DND-41 (cell line): ENCODE measurements at regions not wholly inside any gene's neighbourhood (a gene's known extent, or its start where the extent isn't known, plus 50 kb on each side); places are given as distances from the start of the nearest gene placed in this dataset.

Source experiments
- ATAC-seq: fragments of 200-7000 bp; cut with Tn5 transposase; 3 replicates; pipeline ENCODE4 v1.9.1; 2021; ENCODE audit warnings: low read depth; ENCODE audit not compliant: insufficient read depth
- DNase-seq: peaks from one replicate; pipeline ENCODE4 v3.0.0-alpha.2; 2020
- H2AFZ ChIP-seq: 2 replicates; pipeline ENCODE4 v1.6.0; 2012; ENCODE audit warnings: low read depth, low read length
- H3K27ac ChIP-seq: 2 replicates; pipeline ENCODE4 v1.5.1; 2012; ENCODE audit warnings: low read length, inconsistent platforms
- H3K27me3 ChIP-seq: fragments of 200-600 bp; sonication (generic); 2 replicates; pipeline ENCODE4 v1.6.0; 2012; ENCODE audit warnings: low read length, mild to moderate bottlenecking, inconsistent platforms; ENCODE audit not compliant: insufficient read depth, poor library complexity
- H3K36me3 ChIP-seq: 2 replicates; pipeline ENCODE4 v1.5.1; 2012; ENCODE audit warnings: low read length, inconsistent platforms; ENCODE audit not compliant: insufficient read depth
- H3K4me1 ChIP-seq: 2 replicates; pipeline ENCODE4 v1.5.1; 2012; ENCODE audit warnings: mild to moderate bottlenecking, low read length; ENCODE audit not compliant: insufficient read depth
- H3K4me2 ChIP-seq: 2 replicates; pipeline ENCODE4 v1.6.0; 2012; ENCODE audit warnings: mild to moderate bottlenecking, moderate library complexity, low read length, inconsistent platforms; ENCODE audit not compliant: insufficient read depth
- H3K4me3 ChIP-seq, 2 experiments: fragments of 200-600 bp in 1 of 2; shearing (Covaris generic) in 1 of 2; 2 replicates each; pipeline ENCODE4 v1.5.1; 2012 to 2016; ENCODE audit warnings: inconsistent platforms in 2 of 2, low read length in 2 of 2, mild to moderate bottlenecking in 2 of 2, low read depth in 1 of 2, moderate library complexity in 1 of 2
- H3K79me2 ChIP-seq: 2 replicates; pipeline ENCODE4 v1.6.0; 2012; ENCODE audit warnings: low read length, inconsistent platforms; ENCODE audit not compliant: insufficient read depth
- H3K9ac ChIP-seq: 2 replicates; pipeline ENCODE4 v1.6.0; 2012; ENCODE audit warnings: low read depth, mild to moderate bottlenecking, inconsistent platforms, low read length, moderate library complexity
- H3K9me3 ChIP-seq: 2 replicates; pipeline ENCODE4 v1.5.1; 2012; ENCODE audit warnings: low read length, moderate library complexity, mild to moderate bottlenecking, inconsistent platforms; ENCODE audit not compliant: insufficient read depth, severe bottlenecking
- H4K20me1 ChIP-seq: 2 replicates; pipeline ENCODE4 v1.6.0; 2012; ENCODE audit warnings: low read length; ENCODE audit not compliant: insufficient read depth
- EZH2 ChIP-seq: IDR thresholded peaks from 3 replicates; pipeline ENCODE4 v1.6.1; 2012; ENCODE audit warnings: borderline replicate concordance, low read depth, mild to moderate bottlenecking, moderate library complexity, low read length, inconsistent platforms; ENCODE audit not compliant: severe bottlenecking
- TF ChIP-seq, protein P1 (sequence below): IDR thresholded peaks from 2 replicates; pipeline ENCODE4 v1.5.1; 2012; ENCODE audit warnings: borderline replicate concordance, low read length, moderate library complexity, mild to moderate bottlenecking; ENCODE audit not compliant: poor library complexity, severe bottlenecking; ENCODE audit errors: extremely low read depth

DNA sequence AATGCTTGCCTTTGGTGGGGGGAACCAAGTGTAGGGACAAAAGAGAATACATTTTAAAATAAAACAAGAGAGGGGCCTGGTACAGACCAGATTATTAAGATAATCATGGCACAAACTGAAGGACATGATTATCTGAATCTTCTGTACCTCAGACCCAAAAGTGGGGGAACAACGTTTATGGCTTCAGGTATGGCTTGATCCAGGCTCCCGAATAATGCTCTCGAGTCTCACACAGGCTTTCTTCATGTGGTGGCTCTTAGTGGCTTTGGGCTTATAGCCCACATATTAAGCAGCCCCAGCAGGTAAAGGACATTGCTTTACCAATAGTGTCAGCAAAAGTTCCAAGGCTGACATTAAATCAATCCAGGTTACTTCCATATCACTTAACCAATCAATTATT lies 106.8 kb upstream of the FOXK1 start:
- H4K20me1 ChIP-seq: no peaks in the 10 kb centered on the region
- no peak overlapping the region for H2AFZ ChIP-seq
- H3K4me1 ChIP-seq: no peaks in the 10 kb centered on the region
- no peaks in the 10 kb centered on the region for H3K36me3 ChIP-seq
- no peak overlapping the region for H3K27ac ChIP-seq
- H3K9me3 ChIP-seq: no peaks in the 10 kb centered on the region
- H3K4me3 ChIP-seq: no peak overlapping the region
- DNase-seq (no peak), ATAC-seq (no peak)
- H3K9ac ChIP-seq: no peak overlapping the region
- no peak for TF ChIP-seq EZH2
- TF ChIP-seq, protein P1, sequence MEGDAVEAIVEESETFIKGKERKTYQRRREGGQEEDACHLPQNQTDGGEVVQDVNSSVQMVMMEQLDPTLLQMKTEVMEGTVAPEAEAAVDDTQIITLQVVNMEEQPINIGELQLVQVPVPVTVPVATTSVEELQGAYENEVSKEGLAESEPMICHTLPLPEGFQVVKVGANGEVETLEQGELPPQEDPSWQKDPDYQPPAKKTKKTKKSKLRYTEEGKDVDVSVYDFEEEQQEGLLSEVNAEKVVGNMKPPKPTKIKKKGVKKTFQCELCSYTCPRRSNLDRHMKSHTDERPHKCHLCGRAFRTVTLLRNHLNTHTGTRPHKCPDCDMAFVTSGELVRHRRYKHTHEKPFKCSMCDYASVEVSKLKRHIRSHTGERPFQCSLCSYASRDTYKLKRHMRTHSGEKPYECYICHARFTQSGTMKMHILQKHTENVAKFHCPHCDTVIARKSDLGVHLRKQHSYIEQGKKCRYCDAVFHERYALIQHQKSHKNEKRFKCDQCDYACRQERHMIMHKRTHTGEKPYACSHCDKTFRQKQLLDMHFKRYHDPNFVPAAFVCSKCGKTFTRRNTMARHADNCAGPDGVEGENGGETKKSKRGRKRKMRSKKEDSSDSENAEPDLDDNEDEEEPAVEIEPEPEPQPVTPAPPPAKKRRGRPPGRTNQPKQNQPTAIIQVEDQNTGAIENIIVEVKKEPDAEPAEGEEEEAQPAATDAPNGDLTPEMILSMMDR: no peak
- H3K27me3 ChIP-seq: no peaks in the 10 kb centered on the region
- H3K79me2 ChIP-seq: no peaks in the 10 kb centered on the region
- no peak overlapping the region for H3K4me2 ChIP-seq

DNA sequence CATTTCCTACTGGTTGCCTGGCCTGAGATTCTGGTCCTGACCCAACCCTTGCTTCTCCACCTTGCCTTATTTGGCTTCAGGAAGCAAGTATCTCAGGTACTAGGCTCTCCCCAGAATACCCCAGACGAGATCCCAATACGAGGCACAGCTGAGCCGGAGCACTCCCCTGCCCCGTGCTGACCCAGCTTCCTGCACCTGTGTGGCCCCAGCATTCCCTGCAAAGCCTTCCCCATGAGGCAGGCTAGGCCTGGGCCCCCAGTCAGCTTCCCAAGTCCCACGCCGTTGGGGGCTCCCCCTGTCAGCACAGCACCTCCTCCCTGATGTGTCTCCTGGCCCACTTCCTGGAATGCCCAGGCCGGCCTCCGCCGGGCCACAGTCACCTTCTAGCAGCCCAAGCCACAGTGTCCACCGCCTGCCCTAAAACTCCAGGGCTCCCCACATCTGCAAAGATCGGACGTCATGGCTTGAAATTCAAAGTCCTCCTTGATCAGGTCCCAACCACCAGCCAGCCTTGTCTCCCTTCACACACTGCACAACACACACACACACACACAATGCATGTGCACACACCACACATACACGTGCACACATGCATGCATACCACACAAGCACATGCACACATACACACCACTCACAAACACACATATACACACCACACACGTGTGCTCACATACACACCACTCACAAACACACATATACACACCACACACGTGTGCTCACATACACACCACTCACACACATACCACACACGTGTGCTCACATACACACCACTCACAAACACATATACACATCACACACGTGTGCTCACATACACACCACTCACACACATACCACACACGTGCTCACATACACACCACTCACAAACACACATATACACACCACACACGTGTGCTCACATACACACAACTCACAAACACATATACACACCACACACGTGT lies 78.9 kb upstream of the FOXK1 start:
- Histone ChIP-seq H3K27me3 (no peaks in the 10 kb centered on the region), H3K79me2 (no peaks in the 10 kb centered on the region), H3K4me1 (no peaks in the 10 kb centered on the region), H3K36me3 (no peaks in the 10 kb centered on the region), H3K4me3 (no peak overlapping the region), H3K9me3 (peaks cover 4% of the 10 kb centered on the region), H3K27ac (no peak overlapping the region), H4K20me1 (no peaks in the 10 kb centered on the region), H3K9ac (no peak overlapping the region), H2AFZ (no peak overlapping the region), H3K4me2 (no peak overlapping the region)
- no peak for ATAC-seq
- no peak for DNase-seq
- no peak for TF ChIP-seq EZH2

DNA sequence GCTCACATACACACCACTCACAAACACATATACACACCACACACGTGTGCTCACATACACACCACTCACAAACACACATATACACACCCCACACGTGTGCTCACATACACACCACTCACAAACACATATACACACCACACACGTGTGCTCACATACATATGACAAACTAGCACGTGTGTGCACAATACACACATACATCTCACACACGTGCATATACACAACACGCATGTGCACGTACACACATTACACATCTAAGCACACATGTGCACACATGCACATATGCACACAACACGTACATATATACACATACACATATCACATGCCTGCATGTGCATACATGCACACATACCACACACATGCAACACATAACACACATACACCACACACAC lies 78.3 kb upstream of the FOXK1 start:
- Histone ChIP-seq H4K20me1 (no peaks in the 10 kb centered on the region), H3K36me3 (no peaks in the 10 kb centered on the region), H3K4me2 (no peak overlapping the region), H3K27me3 (no peaks in the 10 kb centered on the region), H3K9ac (no peak overlapping the region), H3K4me1 (no peaks in the 10 kb centered on the region), H3K9me3 (peaks cover 4% of the 10 kb centered on the region), H2AFZ (no peak overlapping the region), H3K4me3 (no peak overlapping the region), H3K27ac (no peak overlapping the region), H3K79me2 (no peaks in the 10 kb centered on the region)
- ATAC-seq (no peak), DNase-seq (no peak)
- TF ChIP-seq, protein P1: no peak
- no peak for TF ChIP-seq EZH2

DNA sequence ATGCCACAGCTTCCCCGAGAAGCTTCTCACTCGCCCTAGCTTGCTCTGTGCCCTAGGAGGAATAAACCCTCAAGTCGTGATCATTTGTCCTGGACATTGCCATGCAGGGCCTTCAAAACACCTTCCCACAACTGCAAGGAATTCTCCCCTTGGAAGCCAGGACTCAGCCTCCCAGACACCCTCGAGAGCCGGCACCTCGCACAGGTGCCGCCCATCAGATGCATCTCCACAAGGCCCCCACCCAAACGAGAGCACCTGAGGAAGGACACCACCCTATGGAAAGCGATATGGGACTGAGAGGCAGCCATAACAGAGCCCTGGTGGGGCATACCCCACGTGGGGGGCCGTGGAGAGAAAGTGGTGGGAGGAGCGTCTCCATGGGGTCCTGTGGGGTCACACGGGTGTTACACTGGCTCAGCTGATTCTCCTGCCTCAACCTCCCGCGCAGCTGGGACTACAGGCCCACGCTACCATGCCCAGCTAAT lies 77.6 kb upstream of the FOXK1 start:
- Histone ChIP-seq H3K4me2 (no peak overlapping the region), H3K4me1 (no peaks in the 10 kb centered on the region), H3K4me3 (no peak overlapping the region), H2AFZ (no peak overlapping the region), H3K36me3 (no peaks in the 10 kb centered on the region), H3K27me3 (no peaks in the 10 kb centered on the region), H4K20me1 (no peaks in the 10 kb centered on the region), H3K9me3 (peaks cover 4% of the 10 kb centered on the region), H3K27ac (no peak overlapping the region), H3K79me2 (no peaks in the 10 kb centered on the region), H3K9ac (no peak overlapping the region)
- DNase-seq (no peak), ATAC-seq (no peak)
- TF ChIP-seq EZH2: no peak
- TF ChIP-seq, protein P1: no peak
